ENCODE measurements at regions not wholly inside any gene's neighbourhood (a gene's known extent, or its start where the extent isn't known, plus 50 kb on each side); places are given as distances from the start of the nearest gene placed in this dataset.

- TF ChIP-seq CTCF (IDR thresholded peaks at IDR 0.05; ENCODE audit: low read depth, low read length): no peak
- no peak overlapping the region for H3K4me3 ChIP-seq (replicated peaks in 1 of 2; ENCODE audit: low read depth in 2 of 2, low read length in 2 of 2)
- DNase-seq (ENCODE audit: low read depth in 2 of 2): no peak
Observed at GRCh38 chr19:33875071-33875470, 78.4 kb downstream of the KCTD15 start.

GRCh38 chr19:33876192-33876591 is 79.5 kb downstream of the KCTD15 start:
- no peak for DNase-seq (ENCODE audit: low read depth in 2 of 2)
- no peak for TF ChIP-seq CTCF (IDR thresholded peaks at IDR 0.05; ENCODE audit: low read depth, low read length)
- no peak overlapping the region for H3K4me3 ChIP-seq (replicated peaks in 1 of 2; ENCODE audit: low read depth in 2 of 2, low read length in 2 of 2)

GRCh38 chr19:33878030-33878544 is 81.4 kb downstream of the KCTD15 start:
- DNase-seq (ENCODE audit: low read depth in 2 of 2): no peak
- H3K4me3 ChIP-seq (replicated peaks in 1 of 2; ENCODE audit: low read depth in 2 of 2, low read length in 2 of 2): no peak overlapping the region
- no peak for TF ChIP-seq CTCF (IDR thresholded peaks at IDR 0.05; ENCODE audit: low read depth, low read length)

GRCh38 chr19:33878910-33879810 is 82.5 kb downstream of the KCTD15 start:
- no peak for TF ChIP-seq CTCF (IDR thresholded peaks at IDR 0.05; ENCODE audit: low read depth, low read length)
- DNase-seq (ENCODE audit: low read depth in 2 of 2): no peak
- no peak overlapping the region for H3K4me3 ChIP-seq (replicated peaks in 1 of 2; ENCODE audit: low read depth in 2 of 2, low read length in 2 of 2)

GRCh38 chr19:33879818-33880575 is 83.3 kb downstream of the KCTD15 start:
- TF ChIP-seq CTCF (IDR thresholded peaks at IDR 0.05; ENCODE audit: low read depth, low read length): no peak
- no peak overlapping the region for H3K4me3 ChIP-seq (replicated peaks in 1 of 2; ENCODE audit: low read depth in 2 of 2, low read length in 2 of 2)

GRCh38 chr19:33883859-33884519 is 87.3 kb downstream of the KCTD15 start:
- DNase-seq (ENCODE audit: low read depth in 2 of 2): peak; percentile 23 to 29
- no peak overlapping the region for H3K4me3 ChIP-seq (replicated peaks in 1 of 2; ENCODE audit: low read depth in 2 of 2, low read length in 2 of 2)
- TF ChIP-seq CTCF (IDR thresholded peaks at IDR 0.05; ENCODE audit: low read depth, low read length): no peak

More at GRCh38 chr19:33879818-33880575, 83.3 kb downstream of the KCTD15 start:
- DNase-seq (ENCODE audit: low read depth in 2 of 2): no peak
